PFSK-1 (cell line): ENCODE measurements at regions not wholly inside any gene's neighbourhood (a gene's known extent, or its start where the extent isn't known, plus 50 kb on each side); places are given as distances from the start of the nearest gene placed in this dataset.

ENCODE experiments used
- POLR2AphosphoS5 ChIP-seq: IDR thresholded peaks from 2 replicates; pipeline ENCODE4 v1.6.1; 2012; ENCODE audit warnings: low read depth, mild to moderate bottlenecking, control low read depth, low read length, moderate library complexity
- TAF1 ChIP-seq: IDR thresholded peaks from 2 replicates; pipeline ENCODE4 v1.6.1; 2012; ENCODE audit warnings: low read length, control low read depth, borderline replicate concordance; ENCODE audit not compliant: insufficient read depth
- TF ChIP-seq, protein P1 (sequence below), 2 experiments: IDR thresholded peaks; 2 replicates each; pipeline versions ENCODE4 v1.6.1 to v1.8.0; 2011 to 2012; ENCODE audit warnings: low read depth in 2 of 2, low read length in 2 of 2, control low read depth in 1 of 2, inconsistent platforms in 1 of 2, mild to moderate bottlenecking in 1 of 2, moderate library complexity in 1 of 2; ENCODE audit not compliant: insufficient read depth in 1 of 2

GRCh38 chr13:103692442-103692841 lies 626.2 kb upstream of the SLC10A2 start:
- TF ChIP-seq POLR2AphosphoS5 = no peak
- no peak for TF ChIP-seq TAF1
- TF ChIP-seq, protein P1, sequence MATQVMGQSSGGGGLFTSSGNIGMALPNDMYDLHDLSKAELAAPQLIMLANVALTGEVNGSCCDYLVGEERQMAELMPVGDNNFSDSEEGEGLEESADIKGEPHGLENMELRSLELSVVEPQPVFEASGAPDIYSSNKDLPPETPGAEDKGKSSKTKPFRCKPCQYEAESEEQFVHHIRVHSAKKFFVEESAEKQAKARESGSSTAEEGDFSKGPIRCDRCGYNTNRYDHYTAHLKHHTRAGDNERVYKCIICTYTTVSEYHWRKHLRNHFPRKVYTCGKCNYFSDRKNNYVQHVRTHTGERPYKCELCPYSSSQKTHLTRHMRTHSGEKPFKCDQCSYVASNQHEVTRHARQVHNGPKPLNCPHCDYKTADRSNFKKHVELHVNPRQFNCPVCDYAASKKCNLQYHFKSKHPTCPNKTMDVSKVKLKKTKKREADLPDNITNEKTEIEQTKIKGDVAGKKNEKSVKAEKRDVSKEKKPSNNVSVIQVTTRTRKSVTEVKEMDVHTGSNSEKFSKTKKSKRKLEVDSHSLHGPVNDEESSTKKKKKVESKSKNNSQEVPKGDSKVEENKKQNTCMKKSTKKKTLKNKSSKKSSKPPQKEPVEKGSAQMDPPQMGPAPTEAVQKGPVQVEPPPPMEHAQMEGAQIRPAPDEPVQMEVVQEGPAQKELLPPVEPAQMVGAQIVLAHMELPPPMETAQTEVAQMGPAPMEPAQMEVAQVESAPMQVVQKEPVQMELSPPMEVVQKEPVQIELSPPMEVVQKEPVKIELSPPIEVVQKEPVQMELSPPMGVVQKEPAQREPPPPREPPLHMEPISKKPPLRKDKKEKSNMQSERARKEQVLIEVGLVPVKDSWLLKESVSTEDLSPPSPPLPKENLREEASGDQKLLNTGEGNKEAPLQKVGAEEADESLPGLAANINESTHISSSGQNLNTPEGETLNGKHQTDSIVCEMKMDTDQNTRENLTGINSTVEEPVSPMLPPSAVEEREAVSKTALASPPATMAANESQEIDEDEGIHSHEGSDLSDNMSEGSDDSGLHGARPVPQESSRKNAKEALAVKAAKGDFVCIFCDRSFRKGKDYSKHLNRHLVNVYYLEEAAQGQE (IDR thresholded peaks at IDR 0.05; ENCODE audit: insufficient read depth in 1 of 2, low read depth in 2 of 2, low read length in 2 of 2) = no peak
